GM23338 (cell line): ENCODE measurements at regions not wholly inside any gene's neighbourhood (a gene's known extent, or its start where the extent isn't known, plus 50 kb on each side); places are given as distances from the start of the nearest gene placed in this dataset.

Experiments
- ATAC-seq: fragments of 200-7000 bp; cut with Tn5 transposase; 3 replicates; pipeline ENCODE4 v1.9.1; 2020
- DNase-seq: peaks from one replicate; pipeline ENCODE4 v3.0.0-alpha.2; 2015; ENCODE audit warnings: low spot score
- H2AFZ ChIP-seq: fragments of 200-600 bp; sonication (generic); 2 replicates; pipeline ENCODE4 v1.8.0; 2016; ENCODE audit warnings: antibody characterized with exemption, mild to moderate bottlenecking, moderate library complexity
- H3F3A ChIP-seq: fragments of 200-600 bp; sonication (generic); replicated peaks from 2 replicates; pipeline ENCODE4 v1.8.0; 2017; ENCODE audit warnings: antibody characterized with exemption, mixed run types, low read depth
- H3K27ac ChIP-seq: fragments of 200-600 bp; sonication (generic); 2 replicates; pipeline ENCODE4 v1.6.1; 2016; ENCODE audit warnings: low read depth
- H3K27me3 ChIP-seq: fragments of 200-600 bp; sonication (generic); 2 replicates; pipeline ENCODE4 v1.8.0; 2016; ENCODE audit warnings: mild to moderate bottlenecking, mixed run types, moderate library complexity; ENCODE audit not compliant: insufficient read depth
- H3K36me3 ChIP-seq: fragments of 200-600 bp; sonication (generic); 2 replicates; pipeline ENCODE4 v1.8.0; 2016; ENCODE audit warnings: mild to moderate bottlenecking; ENCODE audit not compliant: insufficient read depth
- H3K4me1 ChIP-seq: fragments of 200-600 bp; sonication (generic); 2 replicates; pipeline ENCODE4 v1.8.0; 2016; ENCODE audit warnings: mild to moderate bottlenecking, moderate library complexity; ENCODE audit not compliant: insufficient read depth
- H3K4me2 ChIP-seq: fragments of 200-600 bp; sonication (generic); 2 replicates; pipeline ENCODE4 v1.7.1; 2017; ENCODE audit warnings: mixed run types
- H3K4me3 ChIP-seq: fragments of 200-600 bp; sonication (generic); 2 replicates; pipeline ENCODE4 v1.6.1; 2016; ENCODE audit warnings: mixed run types
- H3K79me2 ChIP-seq: fragments of 200-600 bp; sonication (generic); replicated peaks from 2 replicates; pipeline ENCODE4 v1.8.0; 2017; ENCODE audit warnings: mild to moderate bottlenecking; ENCODE audit not compliant: insufficient read depth
- H3K9me2 ChIP-seq: fragments of 200-600 bp; sonication (generic); 2 replicates; pipeline ENCODE4 v1.8.0; 2017; ENCODE audit not compliant: insufficient read depth
- H4K20me1 ChIP-seq: fragments of 200-600 bp; sonication (generic); replicated peaks from 2 replicates; pipeline ENCODE4 v1.8.0; 2017; ENCODE audit warnings: mild to moderate bottlenecking; ENCODE audit not compliant: insufficient read depth
- H3K27ac Mint-ChIP-seq: 2 replicates; pipeline ENCODE4 v1.8.0; 2020; ENCODE audit warnings: inconsistent platforms, mild to moderate bottlenecking, moderate library complexity, mixed read lengths
- H3K27me3 Mint-ChIP-seq: 3 replicates; pipeline ENCODE4 v1.8.0; 2022; ENCODE audit warnings: low read depth, mild to moderate bottlenecking, moderate library complexity, mixed read lengths, inconsistent platforms; ENCODE audit not compliant: insufficient read depth, poor library complexity
- H3K36me3 Mint-ChIP-seq: 3 replicates; pipeline ENCODE4 v1.8.0; 2021; ENCODE audit warnings: low read depth, mild to moderate bottlenecking, inconsistent platforms, moderate library complexity, mixed read lengths
- H3K4me1 Mint-ChIP-seq: 3 replicates; pipeline ENCODE4 v1.8.0; 2020; ENCODE audit warnings: mild to moderate bottlenecking, inconsistent platforms, mixed read lengths
- H3K4me3 Mint-ChIP-seq: 3 replicates; pipeline ENCODE4 v1.8.0; 2021; ENCODE audit warnings: moderate library complexity, mild to moderate bottlenecking, inconsistent platforms, mixed read lengths
- H3K9me3 Mint-ChIP-seq: 3 replicates; pipeline ENCODE4 v1.8.0; 2020; ENCODE audit warnings: moderate library complexity, mild to moderate bottlenecking, inconsistent platforms, mixed read lengths
- CREB1 ChIP-seq: fragments of 250-450 bp; sonication (Bioruptor Pico); IDR thresholded peaks from 2 replicates; pipeline ENCODE4 v1.5.0; 2020; ENCODE audit warnings: low read depth, mild to moderate bottlenecking, moderate library complexity
- CTCF ChIP-seq, 2 experiments: fragments of 200-600 bp in 1 of 2; sonication (generic) in 1 of 2; conservative IDR thresholded peaks; 2 replicates each; pipeline versions ENCODE4 v1.5.1 to v1.6.1; 2016 to 2017; ENCODE audit warnings: antibody characterized with exemption in 2 of 2, low read depth in 2 of 2, mild to moderate bottlenecking in 2 of 2, moderate library complexity in 1 of 2
- ETS1 ChIP-seq: IDR thresholded peaks from 2 replicates; pipeline ENCODE4 v1.6.1; 2016; ENCODE audit warnings: antibody characterized with exemption
- EZH2phosphoT487 ChIP-seq: fragments of 200-600 bp; sonication (generic); IDR thresholded peaks from one replicate; pipeline ENCODE4 v1.8.1; 2018; ENCODE audit warnings: antibody characterized with exemption; ENCODE audit not compliant: unreplicated experiment
- JUNB ChIP-seq: IDR thresholded peaks from one replicate; pipeline ENCODE4 v1.6.1; 2016; ENCODE audit warnings: antibody characterized with exemption; ENCODE audit not compliant: unreplicated experiment
- NANOG ChIP-seq: IDR thresholded peaks from 2 replicates; pipeline ENCODE4 v1.6.1; 2016; ENCODE audit warnings: antibody characterized with exemption, borderline replicate concordance
- POLR2AphosphoS5 ChIP-seq: IDR thresholded peaks from 2 replicates; pipeline ENCODE4 v1.6.1; 2016; ENCODE audit warnings: antibody characterized with exemption, low read depth
- STAT1 ChIP-seq: IDR thresholded peaks from one replicate; pipeline ENCODE4 v1.6.1; 2016; ENCODE audit warnings: antibody characterized with exemption; ENCODE audit not compliant: unreplicated experiment
- ZNF114 ChIP-seq: fragments of 250-450 bp; sonication (Bioruptor Pico); IDR thresholded peaks from 2 replicates; pipeline ENCODE4 v1.5.0; 2020; ENCODE audit warnings: mild to moderate bottlenecking, moderate library complexity
- ZNF331 ChIP-seq: fragments of 250-450 bp; sonication (Bioruptor Pico); IDR thresholded peaks from 2 replicates; pipeline ENCODE4 v1.5.0; 2020; ENCODE audit warnings: low read depth, mild to moderate bottlenecking, moderate library complexity
- TF ChIP-seq, protein P1 (sequence below): fragments of 250-450 bp; sonication (Bioruptor Pico); IDR thresholded peaks from 2 replicates; pipeline ENCODE4 v1.5.0; 2020; ENCODE audit warnings: mild to moderate bottlenecking, moderate library complexity

GRCh38 chr2:41446266-41446665 lies 601.6 kb upstream of the PKDCC start:
- Histone ChIP-seq H3K4me2 (no peak overlapping the region), H3K27me3 (no peaks in the 10 kb centered on the region), H2AFZ (no peak overlapping the region), H3K4me1 (no peaks in the 10 kb centered on the region), H4K20me1 (no peaks in the 10 kb centered on the region), H3K79me2 (no peaks in the 10 kb centered on the region), H3K9me2 (no peaks in the 10 kb centered on the region; the same call in 1 of the 2 replicates), H3K36me3 (no peaks in the 10 kb centered on the region), H3K27ac (no peak overlapping the region), H3K4me3 (no peak overlapping the region), H3F3A (no peaks in the 10 kb centered on the region)
- H3K4me1 Mint-ChIP-seq, result no peaks in the 10 kb centered on the region
- no peak overlapping the region for H3K4me3 Mint-ChIP-seq
- peaks cover 4% of the 10 kb centered on the region for H3K27me3 Mint-ChIP-seq
- no peaks in the 10 kb centered on the region for H3K36me3 Mint-ChIP-seq
- TF ChIP-seq EZH2phosphoT487 (no peak), STAT1 (no peak), ZNF114 (CRISPR knock-in tag) (no peak)
- ATAC-seq (no peak), DNase-seq (no peak)
- H3K27ac Mint-ChIP-seq, result no peak overlapping the region
- no peaks in the 10 kb centered on the region for H3K9me3 Mint-ChIP-seq

GRCh38 chr2:41448221-41448620 lies 599.6 kb upstream of the PKDCC start:
- Histone ChIP-seq H3K4me3 (no peak overlapping the region), H4K20me1 (no peaks in the 10 kb centered on the region), H3F3A (no peaks in the 10 kb centered on the region), H3K27me3 (no peaks in the 10 kb centered on the region), H3K27ac (no peak overlapping the region), H3K9me2 (no peaks in the 10 kb centered on the region; the same call in 1 of the 2 replicates), H3K79me2 (no peaks in the 10 kb centered on the region), H3K4me2 (no peak overlapping the region), H3K4me1 (no peaks in the 10 kb centered on the region), H3K36me3 (no peaks in the 10 kb centered on the region), H2AFZ (no peak overlapping the region)
- Mint-ChIP-seq H3K36me3 (no peaks in the 10 kb centered on the region), H3K9me3 (no peaks in the 10 kb centered on the region), H3K4me3 (no peak overlapping the region), H3K27ac (no peak overlapping the region), H3K4me1 (no peaks in the 10 kb centered on the region), H3K27me3 (no peaks in the 10 kb centered on the region)
- ATAC-seq (no peak), DNase-seq (no peak)
- no peak for TF ChIP-seq POLR2AphosphoS5
- no peak for TF ChIP-seq ETS1
- TF ChIP-seq CREB1 (CRISPR knock-in tag), result no peak
- no peak for TF ChIP-seq EZH2phosphoT487
- TF ChIP-seq JUNB, result no peak
- TF ChIP-seq NANOG, result no peak
- TF ChIP-seq CTCF (conservative IDR thresholded peaks at IDR 0.05; ENCODE audit: low read depth in 2 of 2), result no peak
- TF ChIP-seq ZNF331 (CRISPR knock-in tag), result no peak
- TF ChIP-seq, protein P1, sequence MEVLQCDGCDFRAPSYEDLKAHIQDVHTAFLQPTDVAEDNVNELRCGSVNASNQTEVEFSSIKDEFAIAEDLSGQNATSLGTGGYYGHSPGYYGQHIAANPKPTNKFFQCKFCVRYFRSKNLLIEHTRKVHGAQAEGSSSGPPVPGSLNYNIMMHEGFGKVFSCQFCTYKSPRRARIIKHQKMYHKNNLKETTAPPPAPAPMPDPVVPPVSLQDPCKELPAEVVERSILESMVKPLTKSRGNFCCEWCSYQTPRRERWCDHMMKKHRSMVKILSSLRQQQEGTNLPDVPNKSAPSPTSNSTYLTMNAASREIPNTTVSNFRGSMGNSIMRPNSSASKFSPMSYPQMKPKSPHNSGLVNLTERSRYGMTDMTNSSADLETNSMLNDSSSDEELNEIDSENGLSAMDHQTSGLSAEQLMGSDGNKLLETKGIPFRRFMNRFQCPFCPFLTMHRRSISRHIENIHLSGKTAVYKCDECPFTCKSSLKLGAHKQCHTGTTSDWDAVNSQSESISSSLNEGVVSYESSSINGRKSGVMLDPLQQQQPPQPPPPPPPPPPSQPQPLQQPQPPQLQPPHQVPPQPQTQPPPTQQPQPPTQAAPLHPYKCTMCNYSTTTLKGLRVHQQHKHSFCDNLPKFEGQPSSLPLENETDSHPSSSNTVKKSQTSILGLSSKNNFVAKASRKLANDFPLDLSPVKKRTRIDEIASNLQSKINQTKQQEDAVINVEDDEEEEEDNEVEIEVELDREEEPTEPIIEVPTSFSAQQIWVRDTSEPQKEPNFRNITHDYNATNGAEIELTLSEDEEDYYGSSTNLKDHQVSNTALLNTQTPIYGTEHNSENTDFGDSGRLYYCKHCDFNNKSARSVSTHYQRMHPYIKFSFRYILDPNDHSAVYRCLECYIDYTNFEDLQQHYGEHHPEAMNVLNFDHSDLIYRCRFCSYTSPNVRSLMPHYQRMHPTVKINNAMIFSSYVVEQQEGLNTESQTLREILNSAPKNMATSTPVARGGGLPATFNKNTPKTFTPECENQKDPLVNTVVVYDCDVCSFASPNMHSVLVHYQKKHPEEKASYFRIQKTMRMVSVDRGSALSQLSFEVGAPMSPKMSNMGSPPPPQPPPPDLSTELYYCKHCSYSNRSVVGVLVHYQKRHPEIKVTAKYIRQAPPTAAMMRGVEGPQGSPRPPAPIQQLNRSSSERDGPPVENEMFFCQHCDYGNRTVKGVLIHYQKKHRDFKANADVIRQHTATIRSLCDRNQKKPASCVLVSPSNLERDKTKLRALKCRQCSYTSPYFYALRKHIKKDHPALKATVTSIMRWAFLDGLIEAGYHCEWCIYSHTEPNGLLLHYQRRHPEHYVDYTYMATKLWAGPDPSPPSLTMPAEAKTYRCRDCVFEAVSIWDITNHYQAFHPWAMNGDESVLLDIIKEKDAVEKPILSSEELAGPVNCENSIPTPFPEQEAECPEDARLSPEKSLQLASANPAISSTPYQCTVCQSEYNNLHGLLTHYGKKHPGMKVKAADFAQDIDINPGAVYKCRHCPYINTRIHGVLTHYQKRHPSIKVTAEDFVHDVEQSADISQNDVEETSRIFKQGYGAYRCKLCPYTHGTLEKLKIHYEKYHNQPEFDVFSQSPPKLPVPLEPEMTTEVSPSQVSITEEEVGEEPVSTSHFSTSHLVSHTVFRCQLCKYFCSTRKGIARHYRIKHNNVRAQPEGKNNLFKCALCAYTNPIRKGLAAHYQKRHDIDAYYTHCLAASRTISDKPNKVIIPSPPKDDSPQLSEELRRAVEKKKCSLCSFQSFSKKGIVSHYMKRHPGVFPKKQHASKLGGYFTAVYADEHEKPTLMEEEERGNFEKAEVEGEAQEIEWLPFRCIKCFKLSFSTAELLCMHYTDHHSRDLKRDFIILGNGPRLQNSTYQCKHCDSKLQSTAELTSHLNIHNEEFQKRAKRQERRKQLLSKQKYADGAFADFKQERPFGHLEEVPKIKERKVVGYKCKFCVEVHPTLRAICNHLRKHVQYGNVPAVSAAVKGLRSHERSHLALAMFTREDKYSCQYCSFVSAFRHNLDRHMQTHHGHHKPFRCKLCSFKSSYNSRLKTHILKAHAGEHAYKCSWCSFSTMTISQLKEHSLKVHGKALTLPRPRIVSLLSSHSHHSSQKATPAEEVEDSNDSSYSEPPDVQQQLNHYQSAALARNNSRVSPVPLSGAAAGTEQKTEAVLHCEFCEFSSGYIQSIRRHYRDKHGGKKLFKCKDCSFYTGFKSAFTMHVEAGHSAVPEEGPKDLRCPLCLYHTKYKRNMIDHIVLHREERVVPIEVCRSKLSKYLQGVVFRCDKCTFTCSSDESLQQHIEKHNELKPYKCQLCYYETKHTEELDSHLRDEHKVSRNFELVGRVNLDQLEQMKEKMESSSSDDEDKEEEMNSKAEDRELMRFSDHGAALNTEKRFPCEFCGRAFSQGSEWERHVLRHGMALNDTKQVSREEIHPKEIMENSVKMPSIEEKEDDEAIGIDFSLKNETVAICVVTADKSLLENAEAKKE (CRISPR knock-in tag), result no peak
